AG04449 (cell line): ENCODE measurements at regions not wholly inside any gene's neighbourhood (a gene's known extent, or its start where the extent isn't known, plus 50 kb on each side); places are given as distances from the start of the nearest gene placed in this dataset.
A peak's percentile ranks its signal among the peaks of the same experiment; 100 is the strongest.

Experiments used
- CTCF ChIA-PET: fragments of 350-600 bp; formaldehyde crosslinking; extraction: SDS; loops from one replicate; lab custom pipeline; 2021; ENCODE audit warnings: antibody characterized with exemption; lab: Yijun Ruan, JAX
- POLR2A ChIA-PET: fragments of 400-600, 350-600 bp; formaldehyde crosslinking; extraction: SDS; loops from one replicate; lab custom pipeline; 2020; ENCODE audit warnings: antibody characterized with exemption, inconsistent platforms; lab: Yijun Ruan, JAX
- DNase-seq: peaks from one replicate; pipeline ENCODE4 v3.0.0-alpha.2; 2010; ENCODE audit warnings: low read depth, low spot score
- H3K4me3 ChIP-seq: 2 replicates; pipeline ENCODE4 v1.5.1; 2011; ENCODE audit warnings: low read depth, mild to moderate bottlenecking, control low read depth, low read length
- TF ChIP-seq, protein P1 (sequence below): IDR thresholded peaks from one replicate; pipeline ENCODE4 v1.5.1; 2011; ENCODE audit warnings: mild to moderate bottlenecking, moderate library complexity, low read length, control low read depth, inconsistent platforms; ENCODE audit not compliant: insufficient read depth; ENCODE audit errors: missing control alignments

DNA sequence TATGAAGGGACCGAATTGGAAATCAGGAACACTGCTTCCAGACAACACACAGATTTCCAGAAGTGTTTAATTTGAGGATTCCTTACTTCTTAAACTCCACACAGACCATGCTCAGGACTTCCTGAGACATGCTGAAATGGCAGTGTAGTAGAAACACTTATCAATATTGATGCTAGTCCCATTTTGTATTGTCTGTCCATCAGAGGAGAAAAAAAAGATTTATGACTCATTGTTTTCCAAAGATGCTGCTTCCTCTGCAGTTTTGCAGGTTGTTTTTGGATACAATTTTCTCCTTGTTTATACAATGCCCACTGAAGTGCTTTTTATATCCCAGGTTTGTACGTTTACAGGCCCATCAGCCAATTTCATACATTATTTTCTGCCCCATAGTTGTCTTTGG, 68.3 kb upstream of the TANC2 start:
- H3K4me3 ChIP-seq, result no peak overlapping the region
- TF ChIP-seq, protein P1, sequence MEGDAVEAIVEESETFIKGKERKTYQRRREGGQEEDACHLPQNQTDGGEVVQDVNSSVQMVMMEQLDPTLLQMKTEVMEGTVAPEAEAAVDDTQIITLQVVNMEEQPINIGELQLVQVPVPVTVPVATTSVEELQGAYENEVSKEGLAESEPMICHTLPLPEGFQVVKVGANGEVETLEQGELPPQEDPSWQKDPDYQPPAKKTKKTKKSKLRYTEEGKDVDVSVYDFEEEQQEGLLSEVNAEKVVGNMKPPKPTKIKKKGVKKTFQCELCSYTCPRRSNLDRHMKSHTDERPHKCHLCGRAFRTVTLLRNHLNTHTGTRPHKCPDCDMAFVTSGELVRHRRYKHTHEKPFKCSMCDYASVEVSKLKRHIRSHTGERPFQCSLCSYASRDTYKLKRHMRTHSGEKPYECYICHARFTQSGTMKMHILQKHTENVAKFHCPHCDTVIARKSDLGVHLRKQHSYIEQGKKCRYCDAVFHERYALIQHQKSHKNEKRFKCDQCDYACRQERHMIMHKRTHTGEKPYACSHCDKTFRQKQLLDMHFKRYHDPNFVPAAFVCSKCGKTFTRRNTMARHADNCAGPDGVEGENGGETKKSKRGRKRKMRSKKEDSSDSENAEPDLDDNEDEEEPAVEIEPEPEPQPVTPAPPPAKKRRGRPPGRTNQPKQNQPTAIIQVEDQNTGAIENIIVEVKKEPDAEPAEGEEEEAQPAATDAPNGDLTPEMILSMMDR, result no peak
- POLR2A ChIA-PET, result no interaction called here
- DNase-seq, result no peak
- CTCF ChIA-PET, result no interaction called here

DNA sequence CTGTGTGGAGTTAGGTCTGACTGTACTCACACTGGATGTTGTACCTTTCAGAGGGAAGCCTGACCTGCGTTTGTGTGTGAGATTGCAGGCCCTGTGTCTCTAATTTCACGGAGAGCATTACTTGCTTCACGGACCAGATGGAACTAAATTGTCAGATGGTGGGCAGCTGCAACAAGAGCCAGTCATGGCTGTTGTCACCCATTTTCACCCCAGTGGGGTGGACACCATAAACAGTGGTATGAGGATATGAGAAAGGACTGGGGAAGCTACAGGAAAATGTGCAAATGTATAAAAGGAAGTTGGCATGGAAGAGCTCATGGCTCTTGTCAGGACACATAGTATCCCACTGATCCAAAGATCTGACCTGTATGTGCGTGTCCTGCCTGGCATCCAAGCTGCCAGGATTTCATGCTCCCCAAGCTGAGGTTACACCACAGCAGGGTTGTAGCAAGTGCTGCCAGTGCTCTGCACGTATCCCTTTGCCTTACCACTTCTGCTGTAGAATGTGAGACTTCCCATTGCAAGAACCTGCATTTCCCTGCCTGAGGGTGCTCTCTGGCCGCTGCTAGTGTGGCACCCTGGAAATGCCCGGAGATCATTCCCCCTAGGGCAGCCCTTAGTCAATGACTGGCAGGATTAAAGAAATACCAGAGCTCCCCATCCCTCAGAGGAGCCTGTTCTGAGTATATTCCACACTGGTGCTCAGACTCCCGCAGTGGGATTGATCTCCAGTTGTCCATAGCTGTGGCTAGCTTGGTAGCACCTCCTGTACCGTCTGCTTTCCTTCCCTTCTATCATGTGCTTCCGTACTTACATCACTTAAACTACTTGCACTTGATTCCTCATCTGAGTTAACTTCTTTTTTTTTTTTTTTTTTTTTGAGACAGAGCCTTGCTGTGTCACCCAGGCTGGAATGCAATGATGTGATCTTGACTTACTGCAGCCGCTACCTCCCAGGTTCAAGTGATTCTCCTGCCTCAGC, 70.4 kb upstream of the TANC2 start:
- ChIA-PET POLR2A (interaction anchor here (0.7 kb wide), 1 partner anchor 41 kb away, joined by 3 read pairs; no protein-coding TSS in a partner anchor), CTCF (interaction anchor here (1.0 to 1.6 kb wide), 3 partner anchors 11 to 191 kb away, joined by 3 to 4 read pairs (median 3); no protein-coding TSS in a partner anchor)
- no peak overlapping the region for H3K4me3 ChIP-seq
- TF ChIP-seq, protein P1, result no peak
- DNase-seq, result no peak

DNA sequence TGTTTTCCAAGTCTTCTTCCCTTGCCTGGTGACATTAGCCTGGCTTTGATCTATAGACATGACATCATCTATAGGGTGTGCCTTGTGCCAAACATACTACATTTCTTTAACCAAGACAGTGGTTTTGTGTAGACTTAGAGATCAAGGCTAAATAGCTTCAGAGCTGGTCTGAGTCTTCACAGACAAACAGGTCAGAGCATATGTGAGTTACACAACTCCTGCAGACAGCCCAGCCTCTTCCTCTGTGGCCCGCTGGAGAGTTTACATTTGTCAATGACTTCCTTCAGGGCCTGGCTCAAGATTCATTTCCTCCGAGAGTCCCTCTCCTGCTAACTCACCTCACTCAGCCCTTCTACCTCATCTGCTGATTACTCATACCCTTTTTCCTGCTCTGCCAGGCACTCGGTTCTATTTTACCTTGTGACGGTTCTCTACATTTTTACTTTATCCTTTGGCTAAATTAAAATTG, 73.1 kb upstream of the TANC2 start:
- ChIA-PET POLR2A (no interaction called here), CTCF (interaction anchor here (1.4 kb wide), 1 partner anchor 514 kb away, joined by 5 read pairs; no protein-coding TSS in a partner anchor)
- TF ChIP-seq, protein P1, result no peak
- DNase-seq, result peak; percentile 51
- no peak overlapping the region for H3K4me3 ChIP-seq

DNA sequence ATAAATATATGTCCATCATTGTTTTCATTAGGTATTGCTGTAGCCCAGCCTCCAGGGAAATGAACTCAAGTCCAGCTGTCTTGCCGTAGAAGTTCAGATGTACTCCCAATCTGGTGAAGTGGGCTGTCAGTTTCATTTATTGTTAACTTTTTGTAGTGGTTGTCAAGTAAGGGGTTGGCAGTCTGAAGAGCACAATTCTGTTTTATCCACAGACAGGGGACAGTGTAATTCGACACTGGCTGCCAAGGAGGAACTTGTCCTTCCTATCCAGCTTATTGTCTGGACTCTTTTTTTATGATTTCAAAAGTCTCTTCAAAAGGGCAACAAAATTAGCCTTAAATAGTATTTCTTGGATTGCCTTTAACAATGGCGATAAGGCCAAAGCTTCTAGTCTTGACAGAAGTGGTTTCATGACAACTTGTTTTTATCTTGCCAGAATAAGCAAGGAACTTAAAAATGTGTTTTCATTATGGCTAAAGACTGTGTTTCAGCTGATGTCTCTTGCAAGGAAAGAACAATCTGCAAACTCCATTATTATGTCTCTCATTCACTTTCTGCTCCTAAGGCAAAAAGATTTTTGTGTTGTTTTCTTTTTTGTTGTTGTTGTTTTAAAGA, 73.9 kb upstream of the TANC2 start:
- H3K4me3 ChIP-seq, result no peak overlapping the region
- DNase-seq, result no peak
- ChIA-PET CTCF (interaction anchor here (1.4 kb wide), 1 partner anchor 514 kb away, joined by 5 read pairs; no protein-coding TSS in a partner anchor), POLR2A (no interaction called here)
- TF ChIP-seq, protein P1, result no peak

DNA sequence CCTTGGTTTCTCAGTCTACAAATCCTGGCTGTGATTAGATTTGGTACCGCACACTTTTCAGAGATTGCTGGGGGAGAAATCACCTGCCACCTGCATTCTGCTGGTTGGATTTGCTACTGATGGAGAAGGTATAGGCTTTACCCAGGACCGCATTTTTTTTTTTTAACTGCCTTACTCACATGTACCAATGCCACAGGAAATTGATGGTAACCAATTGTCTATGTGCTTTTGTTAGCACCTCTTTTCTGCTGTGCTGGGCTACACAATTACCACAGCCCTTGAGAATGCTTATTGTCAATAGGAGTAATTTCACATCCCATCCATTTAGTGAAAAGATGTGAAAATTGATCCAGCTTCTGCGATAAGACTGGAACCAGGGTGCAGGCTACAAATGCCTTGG, 74.4 kb upstream of the TANC2 start:
- CTCF ChIA-PET, result interaction anchor here (1.4 kb wide), 1 partner anchor 515 kb away, joined by 5 read pairs; no protein-coding TSS in a partner anchor
- H3K4me3 ChIP-seq, result no peak overlapping the region
- TF ChIP-seq, protein P1, result no peak
- POLR2A ChIA-PET, result no interaction called here
- DNase-seq, result no peak
